ENCODE measurements at regions not wholly inside any gene's neighbourhood (a gene's known extent, or its start where the extent isn't known, plus 50 kb on each side); places are given as distances from the start of the nearest gene placed in this dataset.

GRCh38 chr1:47598357-47598756 lies 160.5 kb downstream of the FOXD2 start:
- TF ChIP-seq CTCF (IDR thresholded peaks at IDR 0.05) (no peak), POLR2A (IDR thresholded peaks at IDR 0.05) (no peak)

All from esophagus squamous epithelium (tissue), 4 donors.